ENCODE measurements at regions not wholly inside any gene's neighbourhood (a gene's known extent, or its start where the extent isn't known, plus 50 kb on each side); places are given as distances from the start of the nearest gene placed in this dataset.

GRCh38 chr10:128693493-128694131, 567.4 kb upstream of the MKI67 start:
- Histone ChIP-seq H3K4me3 (ENCODE audit: low read length) (no peak overlapping the region), H3K9ac (ENCODE audit: low read length) (no peak overlapping the region), H3K27me3 (ENCODE audit: low read length) (no peaks in the 10 kb centered on the region), H3K27ac (ENCODE audit: low read length) (no peak overlapping the region), H3K4me1 (ENCODE audit: low read length) (no peaks in the 10 kb centered on the region), H3K9me3 (ENCODE audit: low read length) (no peaks in the 10 kb centered on the region), H2AFZ (ENCODE audit: low read length) (no peak overlapping the region), H4K20me1 (ENCODE audit: insufficient read depth, low read depth, low read length) (no peaks in the 10 kb centered on the region), H3K4me2 (ENCODE audit: low read depth, low read length, poor library complexity, severe bottlenecking) (no peak overlapping the region), H3K9me2 (replicated peaks; ENCODE audit: insufficient read depth, low read length) (no peaks in the 10 kb centered on the region), H3K79me2 (ENCODE audit: low read length) (no peaks in the 10 kb centered on the region), H3K36me3 (ENCODE audit: insufficient read depth, low read length) (no peaks in the 10 kb centered on the region)
- DNase-seq = no peak

- no peaks in the 10 kb centered on the region for H3K36me3 ChIP-seq (ENCODE audit: insufficient read depth, low read length)
- no peaks in the 10 kb centered on the region for H3K9me2 ChIP-seq (replicated peaks; ENCODE audit: insufficient read depth, low read length)
Measured at GRCh38 chr10:128694168-128694850, 568.1 kb upstream of the MKI67 start.

GRCh38 chr10:128694851-128695725, 568.9 kb upstream of the MKI67 start:
- DNase-seq = no peak
- no peaks in the 10 kb centered on the region for H3K9me3 ChIP-seq (ENCODE audit: low read length)
- H3K27ac ChIP-seq (ENCODE audit: low read length) = no peak overlapping the region
- H4K20me1 ChIP-seq (ENCODE audit: insufficient read depth, low read depth, low read length) = no peaks in the 10 kb centered on the region
- H3K27me3 ChIP-seq (ENCODE audit: low read length) = no peaks in the 10 kb centered on the region
- no peak overlapping the region for H3K9ac ChIP-seq (ENCODE audit: low read length)
- H3K36me3 ChIP-seq (ENCODE audit: insufficient read depth, low read length) = no peaks in the 10 kb centered on the region
- no peak overlapping the region for H2AFZ ChIP-seq (ENCODE audit: low read length)
- no peak overlapping the region for H3K4me2 ChIP-seq (ENCODE audit: low read depth, low read length, poor library complexity, severe bottlenecking)
- H3K4me3 ChIP-seq (ENCODE audit: low read length) = no peak overlapping the region
- no peaks in the 10 kb centered on the region for H3K79me2 ChIP-seq (ENCODE audit: low read length)
- no peaks in the 10 kb centered on the region for H3K4me1 ChIP-seq (ENCODE audit: low read length)
- H3K9me2 ChIP-seq (replicated peaks; ENCODE audit: insufficient read depth, low read length) = no peaks in the 10 kb centered on the region

More at GRCh38 chr10:128694168-128694850, 568.1 kb upstream of the MKI67 start:
- H3K79me2 ChIP-seq (ENCODE audit: low read length) = no peaks in the 10 kb centered on the region
- no peaks in the 10 kb centered on the region for H3K4me1 ChIP-seq (ENCODE audit: low read length)
- no peak for DNase-seq
- no peak overlapping the region for H3K4me2 ChIP-seq (ENCODE audit: low read depth, low read length, poor library complexity, severe bottlenecking)
- H3K9me3 ChIP-seq (ENCODE audit: low read length) = no peaks in the 10 kb centered on the region
- H3K27me3 ChIP-seq (ENCODE audit: low read length) = no peaks in the 10 kb centered on the region
- H3K9ac ChIP-seq (ENCODE audit: low read length) = no peak overlapping the region
- no peaks in the 10 kb centered on the region for H4K20me1 ChIP-seq (ENCODE audit: insufficient read depth, low read depth, low read length)
- H3K27ac ChIP-seq (ENCODE audit: low read length) = no peak overlapping the region
- H2AFZ ChIP-seq (ENCODE audit: low read length) = no peak overlapping the region
- no peak overlapping the region for H3K4me3 ChIP-seq (ENCODE audit: low read length)

GRCh38 chr10:128695931-128696330, 569.7 kb upstream of the MKI67 start:
- H3K4me2 ChIP-seq (ENCODE audit: low read depth, low read length, poor library complexity, severe bottlenecking) = no peak overlapping the region
- H3K27me3 ChIP-seq (ENCODE audit: low read length) = no peaks in the 10 kb centered on the region
- H3K79me2 ChIP-seq (ENCODE audit: low read length) = no peaks in the 10 kb centered on the region
- H3K4me3 ChIP-seq (ENCODE audit: low read length) = no peak overlapping the region
- H3K4me1 ChIP-seq (ENCODE audit: low read length) = no peaks in the 10 kb centered on the region
- no peak overlapping the region for H3K9ac ChIP-seq (ENCODE audit: low read length)
- H3K36me3 ChIP-seq (ENCODE audit: insufficient read depth, low read length) = no peaks in the 10 kb centered on the region
- H3K9me2 ChIP-seq (replicated peaks; ENCODE audit: insufficient read depth, low read length) = no peaks in the 10 kb centered on the region
- DNase-seq = no peak
- H3K9me3 ChIP-seq (ENCODE audit: low read length) = no peaks in the 10 kb centered on the region
- no peak overlapping the region for H2AFZ ChIP-seq (ENCODE audit: low read length)
- H4K20me1 ChIP-seq (ENCODE audit: insufficient read depth, low read depth, low read length) = no peaks in the 10 kb centered on the region
- no peak overlapping the region for H3K27ac ChIP-seq (ENCODE audit: low read length)

GRCh38 chr10:128697437-128697836, 571.2 kb upstream of the MKI67 start:
- H3K36me3 ChIP-seq (ENCODE audit: insufficient read depth, low read length) = no peaks in the 10 kb centered on the region
- H3K9me2 ChIP-seq (replicated peaks; ENCODE audit: insufficient read depth, low read length) = no peaks in the 10 kb centered on the region
- H3K27me3 ChIP-seq (ENCODE audit: low read length) = no peaks in the 10 kb centered on the region
- DNase-seq = no peak
- no peak overlapping the region for H3K4me2 ChIP-seq (ENCODE audit: low read depth, low read length, poor library complexity, severe bottlenecking)
- no peaks in the 10 kb centered on the region for H4K20me1 ChIP-seq (ENCODE audit: insufficient read depth, low read depth, low read length)
- H3K79me2 ChIP-seq (ENCODE audit: low read length) = no peaks in the 10 kb centered on the region
- H3K4me3 ChIP-seq (ENCODE audit: low read length) = no peak overlapping the region
- H3K4me1 ChIP-seq (ENCODE audit: low read length) = no peaks in the 10 kb centered on the region
- H3K27ac ChIP-seq (ENCODE audit: low read length) = no peak overlapping the region
- H3K9me3 ChIP-seq (ENCODE audit: low read length) = no peaks in the 10 kb centered on the region
- no peak overlapping the region for H2AFZ ChIP-seq (ENCODE audit: low read length)
- H3K9ac ChIP-seq (ENCODE audit: low read length) = no peak overlapping the region

- Histone ChIP-seq H2AFZ (ENCODE audit: low read length) (no peak overlapping the region), H3K27me3 (ENCODE audit: low read length) (no peaks in the 10 kb centered on the region), H3K4me3 (ENCODE audit: low read length) (no peak overlapping the region), H3K9me2 (replicated peaks; ENCODE audit: insufficient read depth, low read length) (no peaks in the 10 kb centered on the region), H3K79me2 (ENCODE audit: low read length) (no peaks in the 10 kb centered on the region), H3K27ac (ENCODE audit: low read length) (no peak overlapping the region), H3K4me1 (ENCODE audit: low read length) (no peaks in the 10 kb centered on the region), H4K20me1 (ENCODE audit: insufficient read depth, low read depth, low read length) (no peaks in the 10 kb centered on the region), H3K9ac (ENCODE audit: low read length) (no peak overlapping the region), H3K9me3 (ENCODE audit: low read length) (no peaks in the 10 kb centered on the region), H3K4me2 (ENCODE audit: low read depth, low read length, poor library complexity, severe bottlenecking) (no peak overlapping the region), H3K36me3 (ENCODE audit: insufficient read depth, low read length) (no peaks in the 10 kb centered on the region)
- DNase-seq = no peak
Measured at GRCh38 chr10:128701381-128701780, 575.2 kb upstream of the MKI67 start.

- DNase-seq = no peak
- Histone ChIP-seq H3K36me3 (ENCODE audit: insufficient read depth, low read length) (no peaks in the 10 kb centered on the region), H4K20me1 (ENCODE audit: insufficient read depth, low read depth, low read length) (no peaks in the 10 kb centered on the region), H3K4me1 (ENCODE audit: low read length) (no peaks in the 10 kb centered on the region), H3K9me3 (ENCODE audit: low read length) (no peaks in the 10 kb centered on the region), H3K4me2 (ENCODE audit: low read depth, low read length, poor library complexity, severe bottlenecking) (no peak overlapping the region), H3K27ac (ENCODE audit: low read length) (no peak overlapping the region), H3K4me3 (ENCODE audit: low read length) (no peak overlapping the region), H3K9ac (ENCODE audit: low read length) (no peak overlapping the region), H3K9me2 (replicated peaks; ENCODE audit: insufficient read depth, low read length) (no peaks in the 10 kb centered on the region), H3K27me3 (ENCODE audit: low read length) (no peaks in the 10 kb centered on the region), H3K79me2 (ENCODE audit: low read length) (no peaks in the 10 kb centered on the region), H2AFZ (ENCODE audit: low read length) (no peak overlapping the region)
Measured at GRCh38 chr10:128701837-128702236, 575.6 kb upstream of the MKI67 start.

- Histone ChIP-seq H4K20me1 (ENCODE audit: insufficient read depth, low read depth, low read length) (no peaks in the 10 kb centered on the region), H3K4me1 (ENCODE audit: low read length) (no peaks in the 10 kb centered on the region), H3K9ac (ENCODE audit: low read length) (no peak overlapping the region), H3K9me3 (ENCODE audit: low read length) (no peaks in the 10 kb centered on the region), H3K79me2 (ENCODE audit: low read length) (no peaks in the 10 kb centered on the region), H3K27me3 (ENCODE audit: low read length) (no peaks in the 10 kb centered on the region), H2AFZ (ENCODE audit: low read length) (no peak overlapping the region), H3K4me2 (ENCODE audit: low read depth, low read length, poor library complexity, severe bottlenecking) (no peak overlapping the region), H3K36me3 (ENCODE audit: insufficient read depth, low read length) (no peaks in the 10 kb centered on the region), H3K9me2 (replicated peaks; ENCODE audit: insufficient read depth, low read length) (no peaks in the 10 kb centered on the region), H3K4me3 (ENCODE audit: low read length) (no peak overlapping the region), H3K27ac (ENCODE audit: low read length) (no peak overlapping the region)
- DNase-seq = no peak
Measured at GRCh38 chr10:128704716-128705115, 578.5 kb upstream of the MKI67 start.
